ENCODE measurements at regions not wholly inside any gene's neighbourhood (a gene's known extent, or its start where the extent isn't known, plus 50 kb on each side); places are given as distances from the start of the nearest gene placed in this dataset.

- in situ Hi-C loops (cut with HindIII; ENCODE audit: low pct_ligation_motif_present, low pct_unique_long_range_greater_than_20kb, low sequenced_read_pairs), result no loop called here
- no peak for DNase-seq
Measured at GRCh38 chr9:118108971-118109370, 404.8 kb downstream of the TLR4 start.

DNA sequence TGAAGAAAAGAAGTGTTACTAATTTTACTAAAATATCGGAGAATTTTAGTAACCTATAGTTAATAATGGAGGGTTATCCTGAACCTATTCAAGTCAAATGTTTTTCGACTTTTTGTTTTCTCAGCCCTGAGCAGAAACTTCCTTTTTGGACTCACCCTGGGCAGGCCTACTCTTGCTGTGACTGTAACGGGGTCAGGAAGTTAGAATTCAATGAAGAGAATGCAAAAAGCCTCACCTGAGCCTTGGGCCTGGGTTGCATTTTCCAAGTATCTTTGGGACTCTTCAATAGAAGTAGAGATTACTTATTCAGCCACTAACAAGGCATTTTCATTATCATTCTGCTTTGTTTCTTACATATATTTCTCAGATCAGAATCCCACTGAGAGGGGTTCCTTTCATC lies 405.3 kb downstream of the TLR4 start:
- in situ Hi-C loops (cut with HindIII; ENCODE audit: low pct_ligation_motif_present, low pct_unique_long_range_greater_than_20kb, low sequenced_read_pairs), result no loop called here
- no peak for DNase-seq

GRCh38 chr9:118121361-118121760 lies 417.2 kb downstream of the TLR4 start:
- in situ Hi-C loops (cut with HindIII; ENCODE audit: low pct_ligation_motif_present, low pct_unique_long_range_greater_than_20kb, low sequenced_read_pairs), result no loop called here
- no peak for DNase-seq

GRCh38 chr9:118128313-118128712 lies 424.1 kb downstream of the TLR4 start:
- no peak for DNase-seq
- in situ Hi-C loops (cut with HindIII; ENCODE audit: low pct_ligation_motif_present, low pct_unique_long_range_greater_than_20kb, low sequenced_read_pairs), result no loop called here

DNA sequence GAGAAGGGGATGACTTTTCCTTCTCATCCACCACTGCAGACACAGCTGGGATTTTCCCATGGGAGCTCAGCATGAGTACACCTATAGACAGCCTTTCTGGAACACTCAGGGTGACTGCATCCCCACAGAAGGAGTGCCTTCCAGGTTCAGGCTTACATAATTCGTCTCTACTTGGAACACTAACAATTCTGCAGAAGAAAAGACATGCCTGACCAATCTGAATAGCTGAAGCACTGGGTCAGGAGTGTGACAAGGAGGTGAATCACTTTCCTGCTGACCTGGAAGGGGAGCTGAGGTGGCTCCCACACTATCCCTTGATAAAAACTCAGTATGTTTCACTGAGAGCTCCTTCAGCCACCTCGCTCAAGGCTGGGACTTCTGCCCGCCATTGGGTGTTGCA lies 425.3 kb downstream of the TLR4 start:
- in situ Hi-C loops (cut with HindIII; ENCODE audit: low pct_ligation_motif_present, low pct_unique_long_range_greater_than_20kb, low sequenced_read_pairs), result no loop called here

DNA sequence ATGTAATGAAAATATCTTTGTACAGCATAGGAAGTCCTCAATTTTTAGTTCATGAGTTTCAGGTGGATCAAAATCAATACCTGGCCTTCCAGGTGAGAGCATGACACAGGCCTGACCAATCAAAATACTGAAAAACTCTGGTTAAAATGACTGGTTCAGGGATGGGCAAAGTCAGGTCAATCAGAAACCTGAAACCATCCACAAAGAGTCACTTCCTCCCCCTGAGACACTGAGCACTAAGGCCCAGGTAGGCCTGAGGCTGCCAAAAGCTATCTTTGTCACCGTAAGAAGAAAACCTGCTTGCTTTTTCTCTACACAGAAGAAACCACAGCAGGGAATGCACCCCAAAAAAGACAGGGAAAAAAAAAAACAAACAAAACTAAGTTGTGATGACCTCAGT lies 444.8 kb downstream of the TLR4 start:
- in situ Hi-C loops (cut with HindIII; ENCODE audit: low pct_ligation_motif_present, low pct_unique_long_range_greater_than_20kb, low sequenced_read_pairs), result no loop called here
- DNase-seq, result no peak

More for the DNA sequence above, 425.3 kb downstream of the TLR4 start:
- DNase-seq, result peak; percentile 53

- in situ Hi-C loops (cut with HindIII; ENCODE audit: low pct_ligation_motif_present, low pct_unique_long_range_greater_than_20kb, low sequenced_read_pairs), result no loop called here
- no peak for DNase-seq
Measured at GRCh38 chr9:118156846-118157245, 452.6 kb downstream of the TLR4 start.

- no peak for DNase-seq
- in situ Hi-C loops (cut with HindIII; ENCODE audit: low pct_ligation_motif_present, low pct_unique_long_range_greater_than_20kb, low sequenced_read_pairs), result no loop called here
Measured at GRCh38 chr9:118162716-118163115, 458.5 kb downstream of the TLR4 start.

DNA sequence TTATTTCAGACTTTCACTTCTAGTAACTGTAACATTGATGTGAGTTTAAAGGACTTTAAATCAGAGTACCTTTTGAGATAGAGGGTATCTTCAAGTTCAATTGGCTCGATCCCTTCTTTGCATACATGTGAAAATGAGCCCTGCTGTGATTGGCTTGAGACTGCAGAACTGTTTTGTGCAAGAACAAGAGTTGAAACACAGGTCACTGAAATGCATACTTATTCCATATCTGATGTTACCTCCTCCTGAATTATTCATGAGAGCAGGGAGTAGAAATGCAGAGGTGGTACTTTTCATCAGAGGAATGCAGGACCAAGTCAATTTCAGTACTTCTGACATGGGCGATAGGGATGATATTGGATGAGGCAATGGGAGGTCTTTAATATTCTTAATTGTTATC lies 459.5 kb downstream of the TLR4 start:
- DNase-seq, result no peak
- in situ Hi-C loops (cut with HindIII; ENCODE audit: low pct_ligation_motif_present, low pct_unique_long_range_greater_than_20kb, low sequenced_read_pairs), result no loop called here

DNA sequence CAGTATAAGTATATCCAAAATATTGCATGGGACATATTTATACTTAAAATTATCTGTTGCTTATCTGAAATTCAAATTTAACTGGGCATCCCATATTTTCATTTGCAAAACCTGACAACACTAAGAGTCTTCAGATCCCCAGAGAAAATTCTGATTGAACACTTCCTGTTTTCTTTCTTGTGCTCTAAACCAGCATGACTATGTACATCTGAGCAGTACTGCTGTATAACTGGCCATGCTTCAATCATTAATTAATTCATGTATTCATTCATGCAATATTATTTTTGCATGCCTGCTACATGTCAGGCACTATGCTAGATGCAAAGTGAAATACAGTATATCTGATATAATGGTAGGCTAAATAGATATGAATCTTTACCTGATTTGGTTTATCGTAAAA lies 461.2 kb downstream of the TLR4 start:
- in situ Hi-C loops (cut with HindIII; ENCODE audit: low pct_ligation_motif_present, low pct_unique_long_range_greater_than_20kb, low sequenced_read_pairs), result no loop called here
- DNase-seq, result no peak

DNA sequence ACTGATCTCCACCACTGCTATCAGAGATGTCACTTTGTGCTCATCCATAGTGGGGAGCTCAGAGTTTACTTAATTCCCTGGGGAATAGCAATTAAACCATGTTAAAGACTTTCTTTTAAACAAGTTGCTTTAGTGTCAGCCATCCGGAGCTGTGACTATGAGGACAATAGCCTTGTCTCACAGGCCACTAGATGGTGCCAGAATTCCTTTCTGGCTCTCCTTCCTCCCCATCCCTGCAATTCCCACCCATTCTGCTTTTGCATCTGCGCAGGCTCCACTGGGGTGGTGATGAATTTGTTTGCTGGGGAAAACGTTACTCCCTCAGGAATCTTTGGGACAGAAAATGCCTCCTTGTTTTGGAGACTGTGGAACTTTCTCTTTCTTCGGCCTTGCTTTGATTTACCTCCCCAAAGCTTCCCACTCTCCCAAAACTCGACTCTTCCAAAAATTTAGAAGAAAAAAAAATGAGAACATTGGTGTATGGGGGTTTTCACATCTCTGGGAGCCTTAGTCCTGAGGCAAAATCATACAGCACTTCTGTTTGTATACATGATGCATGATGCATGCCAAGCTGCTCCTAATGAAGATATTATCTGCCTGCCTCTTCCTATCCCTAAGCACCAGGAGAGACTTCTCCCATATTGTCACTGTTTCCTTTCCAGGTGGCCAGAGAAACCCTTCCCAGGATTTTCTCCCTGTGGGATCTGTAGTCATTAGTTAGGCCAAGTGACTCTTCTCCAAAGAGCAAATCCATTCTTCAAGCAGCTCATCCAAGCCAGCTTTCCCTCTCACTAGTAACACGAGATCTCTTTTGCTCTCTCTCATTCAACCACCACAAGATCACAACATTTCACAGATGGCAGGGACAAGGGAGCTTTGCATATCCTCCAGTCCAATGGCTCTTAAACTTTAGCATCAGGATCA lies 466.1 kb downstream of the TLR4 start:
- peak; percentile 75 for DNase-seq
- in situ Hi-C loops (cut with HindIII; ENCODE audit: low pct_ligation_motif_present, low pct_unique_long_range_greater_than_20kb, low sequenced_read_pairs), result no loop called here

DNA sequence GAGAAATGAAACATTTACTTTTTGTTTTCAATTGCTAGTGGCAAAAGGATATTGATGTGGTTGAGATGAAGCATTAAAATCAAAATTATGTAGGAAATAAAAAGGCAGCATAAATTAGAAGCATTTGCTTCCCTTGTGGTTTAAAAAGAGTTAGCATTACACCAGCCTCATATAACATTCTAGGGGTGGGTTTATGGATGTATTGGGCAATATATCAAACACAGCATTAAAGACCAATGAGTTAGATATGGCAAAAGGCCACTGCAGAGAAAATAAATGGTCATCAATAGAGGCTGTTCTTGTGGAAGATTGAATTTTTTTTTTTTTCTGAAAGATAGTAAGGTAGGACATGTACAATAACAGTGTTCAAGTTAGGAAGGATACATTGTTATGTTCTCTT lies 473.0 kb downstream of the TLR4 start:
- no peak for DNase-seq
- in situ Hi-C loops (cut with HindIII; ENCODE audit: low pct_ligation_motif_present, low pct_unique_long_range_greater_than_20kb, low sequenced_read_pairs), result no loop called here

GRCh38 chr9:118183576-118183975 lies 479.4 kb downstream of the TLR4 start:
- in situ Hi-C loops (cut with HindIII; ENCODE audit: low pct_ligation_motif_present, low pct_unique_long_range_greater_than_20kb, low sequenced_read_pairs), result no loop called here

DNA sequence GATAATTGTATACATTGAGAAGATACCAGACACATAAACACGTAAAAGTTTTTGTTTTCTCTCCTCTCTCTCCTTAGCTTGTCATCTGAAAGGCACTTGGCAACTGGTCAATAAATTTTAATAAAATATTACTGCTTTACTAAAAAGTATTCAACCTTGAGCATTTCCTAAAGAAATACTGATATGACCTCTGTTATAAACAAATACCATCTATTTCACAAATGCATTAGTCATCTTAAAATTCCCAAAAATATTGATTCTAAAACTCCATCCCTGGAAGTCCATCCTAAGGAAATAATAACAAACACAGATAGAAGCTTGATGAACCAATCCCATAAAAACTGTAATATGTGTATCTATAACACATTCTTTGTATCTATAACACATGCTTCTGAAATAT lies 483.2 kb downstream of the TLR4 start:
- in situ Hi-C loops (cut with HindIII; ENCODE audit: low pct_ligation_motif_present, low pct_unique_long_range_greater_than_20kb, low sequenced_read_pairs), result no loop called here
- DNase-seq, result no peak

More at GRCh38 chr9:118183576-118183975, 479.4 kb downstream of the TLR4 start:
- no peak for DNase-seq

DNA sequence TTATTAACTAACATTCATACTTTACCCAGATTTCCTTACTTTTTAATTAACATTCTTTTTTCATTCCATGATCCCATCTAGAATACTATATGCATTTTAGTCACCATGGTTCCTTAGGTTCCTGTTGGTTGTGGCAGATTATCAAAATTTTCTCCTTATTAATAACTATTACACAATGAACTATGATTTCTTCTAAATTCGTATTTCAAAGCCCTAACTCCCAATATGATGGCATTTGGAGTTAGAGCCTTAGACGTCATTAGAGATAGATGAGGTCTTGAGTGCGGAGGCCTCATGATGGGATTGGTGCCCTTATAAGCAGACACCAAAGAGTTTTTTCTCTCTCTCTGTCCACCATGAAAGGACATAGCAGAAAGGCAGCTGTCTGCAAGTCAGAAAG lies 485.4 kb downstream of the TLR4 start:
- in situ Hi-C loops (cut with HindIII; ENCODE audit: low pct_ligation_motif_present, low pct_unique_long_range_greater_than_20kb, low sequenced_read_pairs), result no loop called here
- DNase-seq, result no peak

DNA sequence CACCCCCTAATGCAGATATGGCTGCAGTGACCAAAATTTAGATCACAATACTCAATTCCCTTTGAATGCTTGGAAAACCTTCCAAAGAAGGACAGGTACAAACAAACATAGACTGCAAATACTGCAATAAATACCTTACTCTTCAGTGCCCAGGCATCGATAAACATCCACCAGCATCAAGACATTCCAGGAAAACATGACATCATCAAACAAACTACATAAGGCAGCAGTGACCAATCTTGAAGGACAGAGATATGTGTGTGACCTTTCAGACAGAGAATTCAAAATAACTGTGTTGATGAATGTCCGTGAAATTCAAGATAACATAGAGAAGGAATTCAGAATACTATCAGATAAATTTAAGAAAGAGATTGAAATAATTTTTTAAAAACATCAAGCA lies 488.6 kb downstream of the TLR4 start:
- no peak for DNase-seq
- in situ Hi-C loops (cut with HindIII; ENCODE audit: low pct_ligation_motif_present, low pct_unique_long_range_greater_than_20kb, low sequenced_read_pairs), result no loop called here

GRCh38 chr9:118209343-118209742 lies 505.1 kb downstream of the TLR4 start:
- in situ Hi-C loops (cut with HindIII; ENCODE audit: low pct_ligation_motif_present, low pct_unique_long_range_greater_than_20kb, low sequenced_read_pairs), result no loop called here
- no peak for DNase-seq

GRCh38 chr9:118215549-118215948 lies 511.3 kb downstream of the TLR4 start:
- in situ Hi-C loops (cut with HindIII; ENCODE audit: low pct_ligation_motif_present, low pct_unique_long_range_greater_than_20kb, low sequenced_read_pairs), result no loop called here
- peak; percentile 13 for DNase-seq

DNA sequence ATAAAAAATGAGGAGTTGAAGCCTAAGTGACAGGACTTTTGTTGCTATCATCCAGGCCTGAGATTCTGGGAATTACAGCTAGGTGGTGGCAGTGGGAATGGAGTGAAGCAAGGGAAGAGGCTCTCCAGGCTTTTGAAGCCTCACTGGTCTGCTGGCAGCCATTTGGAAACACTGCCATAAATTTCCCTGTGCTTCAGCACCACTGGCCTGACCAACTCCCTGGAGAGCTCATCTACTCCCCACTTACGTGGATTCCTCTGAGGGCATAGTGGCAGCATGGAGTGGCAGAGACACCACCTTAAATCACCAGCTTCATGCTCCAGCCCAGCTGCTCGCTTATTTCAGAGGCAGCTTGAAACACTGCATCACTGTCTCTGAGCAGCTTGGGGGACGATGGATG lies 518.2 kb downstream of the TLR4 start:
- peak; percentile 50 for DNase-seq

DNA sequence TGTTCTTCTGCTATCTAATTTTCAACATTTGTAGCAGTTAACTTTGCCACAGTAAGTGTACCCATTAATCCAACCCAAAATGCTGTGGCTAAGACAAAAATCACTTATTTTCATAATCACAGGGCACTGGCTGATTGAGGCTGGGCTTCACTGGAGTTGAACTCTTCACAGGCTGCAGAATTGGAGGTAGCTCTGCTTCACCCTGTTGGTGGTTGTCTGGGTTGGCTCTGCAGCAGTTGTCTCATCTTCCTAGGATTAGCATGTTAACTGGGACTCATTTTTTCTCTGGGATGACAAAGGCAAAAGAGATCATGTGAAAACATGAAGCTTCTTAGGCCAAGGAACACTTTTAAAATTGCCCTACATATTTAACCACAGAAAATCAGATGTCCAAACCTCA lies 518.9 kb downstream of the TLR4 start:
- in situ Hi-C loops (cut with HindIII; ENCODE audit: low pct_ligation_motif_present, low pct_unique_long_range_greater_than_20kb, low sequenced_read_pairs), result no loop called here
- DNase-seq, result no peak

More for the DNA sequence above, 518.2 kb downstream of the TLR4 start:
- in situ Hi-C loops (cut with HindIII; ENCODE audit: low pct_ligation_motif_present, low pct_unique_long_range_greater_than_20kb, low sequenced_read_pairs), result no loop called here
